ENCODE measurements at regions not wholly inside any gene's neighbourhood (a gene's known extent, or its start where the extent isn't known, plus 50 kb on each side); places are given as distances from the start of the nearest gene placed in this dataset.

- no peak for DNase-seq
Observed at GRCh38 chr3:117346901-117347300, 637.3 kb downstream of the TUSC7 start.

GRCh38 chr3:117348884-117349283 lies 639.3 kb downstream of the TUSC7 start:
- no peak for DNase-seq

- no peak for DNase-seq
Observed at GRCh38 chr3:117349566-117349965, 640.0 kb downstream of the TUSC7 start.

GRCh38 chr3:117350371-117350770 lies 640.8 kb downstream of the TUSC7 start:
- no peak for DNase-seq

- DNase-seq: peak; percentile 35
Observed at GRCh38 chr3:117355566-117355965, 646.0 kb downstream of the TUSC7 start.

- DNase-seq: peak; percentile 21
Observed at GRCh38 chr3:117356091-117356705, 646.6 kb downstream of the TUSC7 start.

- no peak for DNase-seq
Observed at GRCh38 chr3:117358717-117359314, 649.2 kb downstream of the TUSC7 start.

- no peak for DNase-seq
Observed at GRCh38 chr3:117366574-117366973, 657.0 kb downstream of the TUSC7 start.

GRCh38 chr3:117367861-117368260 lies 658.3 kb downstream of the TUSC7 start:
- no peak for DNase-seq

GRCh38 chr3:117380631-117381030 lies 671.1 kb downstream of the TUSC7 start:
- DNase-seq: no peak

GRCh38 chr3:117393119-117393518 lies 683.5 kb downstream of the TUSC7 start:
- DNase-seq: no peak

- peak; percentile 92 for DNase-seq
Observed at GRCh38 chr3:117398141-117398899, 688.7 kb downstream of the TUSC7 start.

- no peak for DNase-seq
Observed at GRCh38 chr3:117399311-117400078, 689.9 kb downstream of the TUSC7 start.

GRCh38 chr3:117400303-117400702 lies 690.7 kb downstream of the TUSC7 start:
- DNase-seq: no peak

GRCh38 chr3:117404141-117404540 lies 694.6 kb downstream of the TUSC7 start:
- DNase-seq: no peak

GRCh38 chr3:117404730-117405129 lies 695.2 kb downstream of the TUSC7 start:
- no peak for DNase-seq

- DNase-seq: no peak
Observed at GRCh38 chr3:117405359-117405758, 695.8 kb downstream of the TUSC7 start.

- no peak for DNase-seq
Observed at GRCh38 chr3:117407317-117407716, 697.7 kb downstream of the TUSC7 start.

GRCh38 chr3:117408811-117409210 lies 699.2 kb downstream of the TUSC7 start:
- no peak for DNase-seq

GRCh38 chr3:117409256-117409655 lies 699.7 kb downstream of the TUSC7 start:
- no peak for DNase-seq

- DNase-seq: no peak
Observed at GRCh38 chr3:117409701-117410459, 700.3 kb downstream of the TUSC7 start.

GRCh38 chr3:117411971-117412370 lies 702.4 kb downstream of the TUSC7 start:
- no peak for DNase-seq

- DNase-seq: no peak
Observed at GRCh38 chr3:117417411-117417810, 707.8 kb downstream of the TUSC7 start.
